ENCODE measurements at regions not wholly inside any gene's neighbourhood (a gene's known extent, or its start where the extent isn't known, plus 50 kb on each side); places are given as distances from the start of the nearest gene placed in this dataset.

- TF ChIP-seq TCF12 (IDR thresholded peaks at IDR 0.05) (no peak), EP300 (IDR thresholded peaks at IDR 0.05; ENCODE audit: borderline replicate concordance in 1 of 2, low read depth in 1 of 2, low read length in 1 of 2) (no peak), CTCF (IDR thresholded peaks at IDR 0.05) (no peak), USF2 (IDR thresholded peaks at IDR 0.05; ENCODE audit: borderline replicate concordance, low read depth, low read length) (no peak), ELF1 (IDR thresholded peaks at IDR 0.05) (no peak), JUND (IDR thresholded peaks at IDR 0.05) (no peak), POLR2AphosphoS5 (IDR thresholded peaks at IDR 0.05; ENCODE audit: low read depth, low read length) (no peak)
These were observed 100.3 kb upstream of the ANKH start for GRCh38 chr5:14971873-14972272.

Data from SK-N-SH (cell line).